ENCODE measurements at regions not wholly inside any gene's neighbourhood (a gene's known extent, or its start where the extent isn't known, plus 50 kb on each side); places are given as distances from the start of the nearest gene placed in this dataset.

DNA sequence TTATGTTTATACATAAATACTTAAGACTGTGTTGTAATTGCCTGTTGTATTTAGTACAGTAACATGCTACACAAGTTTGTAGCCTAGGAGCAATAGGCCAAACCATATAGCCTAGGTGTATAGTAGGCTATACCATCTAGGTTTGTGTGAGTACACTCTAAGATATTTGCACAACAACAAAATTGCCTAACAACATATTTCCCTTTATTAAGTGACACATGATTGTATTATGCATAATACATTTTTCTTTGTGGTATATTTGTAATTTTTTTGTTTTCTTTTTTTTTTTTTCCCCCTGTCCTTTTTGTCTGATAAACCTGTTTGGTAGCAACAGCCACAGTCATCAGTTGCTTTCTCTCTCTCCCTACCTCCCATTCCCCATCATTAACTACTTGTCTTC is 945.6 kb downstream of the ZPLD1 start (continued):
- TF ChIP-seq, protein P1, sequence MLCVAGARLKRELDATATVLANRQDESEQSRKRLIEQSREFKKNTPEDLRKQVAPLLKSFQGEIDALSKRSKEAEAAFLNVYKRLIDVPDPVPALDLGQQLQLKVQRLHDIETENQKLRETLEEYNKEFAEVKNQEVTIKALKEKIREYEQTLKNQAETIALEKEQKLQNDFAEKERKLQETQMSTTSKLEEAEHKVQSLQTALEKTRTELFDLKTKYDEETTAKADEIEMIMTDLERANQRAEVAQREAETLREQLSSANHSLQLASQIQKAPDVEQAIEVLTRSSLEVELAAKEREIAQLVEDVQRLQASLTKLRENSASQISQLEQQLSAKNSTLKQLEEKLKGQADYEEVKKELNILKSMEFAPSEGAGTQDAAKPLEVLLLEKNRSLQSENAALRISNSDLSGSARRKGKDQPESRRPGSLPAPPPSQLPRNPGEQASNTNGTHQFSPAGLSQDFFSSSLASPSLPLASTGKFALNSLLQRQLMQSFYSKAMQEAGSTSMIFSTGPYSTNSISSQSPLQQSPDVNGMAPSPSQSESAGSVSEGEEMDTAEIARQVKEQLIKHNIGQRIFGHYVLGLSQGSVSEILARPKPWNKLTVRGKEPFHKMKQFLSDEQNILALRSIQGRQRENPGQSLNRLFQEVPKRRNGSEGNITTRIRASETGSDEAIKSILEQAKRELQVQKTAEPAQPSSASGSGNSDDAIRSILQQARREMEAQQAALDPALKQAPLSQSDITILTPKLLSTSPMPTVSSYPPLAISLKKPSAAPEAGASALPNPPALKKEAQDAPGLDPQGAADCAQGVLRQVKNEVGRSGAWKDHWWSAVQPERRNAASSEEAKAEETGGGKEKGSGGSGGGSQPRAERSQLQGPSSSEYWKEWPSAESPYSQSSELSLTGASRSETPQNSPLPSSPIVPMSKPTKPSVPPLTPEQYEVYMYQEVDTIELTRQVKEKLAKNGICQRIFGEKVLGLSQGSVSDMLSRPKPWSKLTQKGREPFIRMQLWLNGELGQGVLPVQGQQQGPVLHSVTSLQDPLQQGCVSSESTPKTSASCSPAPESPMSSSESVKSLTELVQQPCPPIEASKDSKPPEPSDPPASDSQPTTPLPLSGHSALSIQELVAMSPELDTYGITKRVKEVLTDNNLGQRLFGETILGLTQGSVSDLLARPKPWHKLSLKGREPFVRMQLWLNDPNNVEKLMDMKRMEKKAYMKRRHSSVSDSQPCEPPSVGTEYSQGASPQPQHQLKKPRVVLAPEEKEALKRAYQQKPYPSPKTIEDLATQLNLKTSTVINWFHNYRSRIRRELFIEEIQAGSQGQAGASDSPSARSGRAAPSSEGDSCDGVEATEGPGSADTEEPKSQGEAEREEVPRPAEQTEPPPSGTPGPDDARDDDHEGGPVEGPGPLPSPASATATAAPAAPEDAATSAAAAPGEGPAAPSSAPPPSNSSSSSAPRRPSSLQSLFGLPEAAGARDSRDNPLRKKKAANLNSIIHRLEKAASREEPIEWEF (IDR thresholded peaks at IDR 0.05; ENCODE audit: insufficient replicate concordance, low read depth, low read length) = no peak

GRCh38 chr3:103381296-103382079 is 946.7 kb downstream of the ZPLD1 start:
- CTCF ChIA-PET = interaction anchor here (0.6 kb wide), 2 partner anchors 10 to 14 kb away, joined by 3 read pairs; no protein-coding TSS in a partner anchor
- H3K79me2 ChIP-seq (ENCODE audit: control insufficient read depth, insufficient read depth, low read length) = no peaks in the 10 kb centered on the region
- POLR2A ChIA-PET = no interaction called here
- no peak overlapping the region for H2AFZ ChIP-seq (ENCODE audit: control insufficient read depth, low read depth, low read length)
- H4K20me1 ChIP-seq (ENCODE audit: control insufficient read depth, insufficient read depth) = no peaks in the 10 kb centered on the region
- BruUV-seq (replicated peaks) = no TSS peak
- ATAC-seq = no peak
- no peak for DNase-seq (ENCODE audit: low read depth, low spot score)
- SMC1A ChIA-PET (ENCODE audit: uncharacterized antibody, unreplicated experiment) = no interaction called here
- FAIRE-seq = no peak
- 37% methylated on average over 5 of the region's 5 CpGs for WGBS (ENCODE audit: insufficient coverage, insufficient replicate concordance, low lambda C conversion rate, missing lambda C conversion rate)
- no peak overlapping the region for H3K9ac ChIP-seq (ENCODE audit: control insufficient read depth, insufficient read depth, low read length)
- TF ChIP-seq, protein P2, sequence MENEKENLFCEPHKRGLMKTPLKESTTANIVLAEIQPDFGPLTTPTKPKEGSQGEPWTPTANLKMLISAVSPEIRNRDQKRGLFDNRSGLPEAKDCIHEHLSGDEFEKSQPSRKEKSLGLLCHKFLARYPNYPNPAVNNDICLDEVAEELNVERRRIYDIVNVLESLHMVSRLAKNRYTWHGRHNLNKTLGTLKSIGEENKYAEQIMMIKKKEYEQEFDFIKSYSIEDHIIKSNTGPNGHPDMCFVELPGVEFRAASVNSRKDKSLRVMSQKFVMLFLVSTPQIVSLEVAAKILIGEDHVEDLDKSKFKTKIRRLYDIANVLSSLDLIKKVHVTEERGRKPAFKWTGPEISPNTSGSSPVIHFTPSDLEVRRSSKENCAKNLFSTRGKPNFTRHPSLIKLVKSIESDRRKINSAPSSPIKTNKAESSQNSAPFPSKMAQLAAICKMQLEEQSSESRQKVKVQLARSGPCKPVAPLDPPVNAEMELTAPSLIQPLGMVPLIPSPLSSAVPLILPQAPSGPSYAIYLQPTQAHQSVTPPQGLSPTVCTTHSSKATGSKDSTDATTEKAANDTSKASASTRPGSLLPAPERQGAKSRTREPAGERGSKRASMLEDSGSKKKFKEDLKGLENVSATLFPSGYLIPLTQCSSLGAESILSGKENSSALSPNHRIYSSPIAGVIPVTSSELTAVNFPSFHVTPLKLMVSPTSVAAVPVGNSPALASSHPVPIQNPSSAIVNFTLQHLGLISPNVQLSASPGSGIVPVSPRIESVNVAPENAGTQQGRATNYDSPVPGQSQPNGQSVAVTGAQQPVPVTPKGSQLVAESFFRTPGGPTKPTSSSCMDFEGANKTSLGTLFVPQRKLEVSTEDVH (IDR thresholded peaks at IDR 0.05; ENCODE audit: low read depth, partially characterized antibody) = no peak
- intact Hi-C loops (cut with micrococcal nuclease; ENCODE audit: unreplicated experiment) = no loop called here
- RAD21 ChIA-PET (ENCODE audit: unreplicated experiment) = no interaction called here
- H3K4me2 ChIP-seq (ENCODE audit: control insufficient read depth, insufficient read depth) = no peak overlapping the region
- H3K36me3 ChIP-seq (ENCODE audit: control insufficient read depth in 2 of 2, insufficient read depth in 2 of 2, low read length in 1 of 2) = no peaks in the 10 kb centered on the region
- no peaks in the 10 kb centered on the region for H3K4me1 ChIP-seq (ENCODE audit: control insufficient read depth, insufficient read depth, low read length)
- no peak overlapping the region for H3K27ac ChIP-seq (ENCODE audit: control insufficient read depth, insufficient read depth)
- in situ Hi-C loops (cut with MboI) = no loop called here
- no peak overlapping the region for H3K4me3 ChIP-seq
- H3K9me3 ChIP-seq (replicated peaks; ENCODE audit: control insufficient read depth, insufficient read depth, low read length) = no peaks in the 10 kb centered on the region
- no peaks in the 10 kb centered on the region for H3K27me3 ChIP-seq (replicated peaks in 1 of 2; ENCODE audit: control insufficient read depth in 2 of 2, insufficient read depth in 2 of 2, low read length in 1 of 2)
